ENCODE measurements at regions not wholly inside any gene's neighbourhood (a gene's known extent, or its start where the extent isn't known, plus 50 kb on each side); places are given as distances from the start of the nearest gene placed in this dataset.

DNA sequence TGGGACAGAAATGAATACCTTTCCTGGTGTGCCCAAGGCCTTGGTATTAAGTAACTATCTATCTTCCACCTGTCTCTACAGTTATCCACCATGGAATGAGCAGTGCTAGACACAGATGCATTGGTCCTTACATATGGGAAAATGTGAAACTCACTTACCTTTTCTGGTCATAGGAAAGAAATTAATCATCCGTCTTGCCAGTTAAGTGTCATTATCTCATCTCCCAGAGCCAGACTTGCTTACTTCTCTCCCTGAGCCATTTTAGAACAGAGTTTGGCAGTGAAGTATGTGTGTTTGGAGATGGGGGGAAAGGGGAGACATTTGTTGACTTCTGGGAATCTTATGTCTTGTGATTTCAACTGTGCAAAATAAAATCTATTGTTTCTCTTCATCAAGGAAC, 1211.0 kb upstream of the CDH6 start:
- ATAC-seq: no peak
- TF ChIP-seq, protein P1, sequence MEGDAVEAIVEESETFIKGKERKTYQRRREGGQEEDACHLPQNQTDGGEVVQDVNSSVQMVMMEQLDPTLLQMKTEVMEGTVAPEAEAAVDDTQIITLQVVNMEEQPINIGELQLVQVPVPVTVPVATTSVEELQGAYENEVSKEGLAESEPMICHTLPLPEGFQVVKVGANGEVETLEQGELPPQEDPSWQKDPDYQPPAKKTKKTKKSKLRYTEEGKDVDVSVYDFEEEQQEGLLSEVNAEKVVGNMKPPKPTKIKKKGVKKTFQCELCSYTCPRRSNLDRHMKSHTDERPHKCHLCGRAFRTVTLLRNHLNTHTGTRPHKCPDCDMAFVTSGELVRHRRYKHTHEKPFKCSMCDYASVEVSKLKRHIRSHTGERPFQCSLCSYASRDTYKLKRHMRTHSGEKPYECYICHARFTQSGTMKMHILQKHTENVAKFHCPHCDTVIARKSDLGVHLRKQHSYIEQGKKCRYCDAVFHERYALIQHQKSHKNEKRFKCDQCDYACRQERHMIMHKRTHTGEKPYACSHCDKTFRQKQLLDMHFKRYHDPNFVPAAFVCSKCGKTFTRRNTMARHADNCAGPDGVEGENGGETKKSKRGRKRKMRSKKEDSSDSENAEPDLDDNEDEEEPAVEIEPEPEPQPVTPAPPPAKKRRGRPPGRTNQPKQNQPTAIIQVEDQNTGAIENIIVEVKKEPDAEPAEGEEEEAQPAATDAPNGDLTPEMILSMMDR (IDR thresholded peaks at IDR 0.05): no peak
- Histone ChIP-seq H3K9me3 (no peaks in the 10 kb centered on the region), H3K4me3 (no peak overlapping the region), H3K27me3 (ENCODE audit: low read depth) (no peaks in the 10 kb centered on the region), H3K27ac (no peak overlapping the region), H3K4me1 (no peaks in the 10 kb centered on the region), H3K36me3 (no peaks in the 10 kb centered on the region)
- no peak for DNase-seq
- intact Hi-C loops (cut with DNase I): no loop called here

DNA sequence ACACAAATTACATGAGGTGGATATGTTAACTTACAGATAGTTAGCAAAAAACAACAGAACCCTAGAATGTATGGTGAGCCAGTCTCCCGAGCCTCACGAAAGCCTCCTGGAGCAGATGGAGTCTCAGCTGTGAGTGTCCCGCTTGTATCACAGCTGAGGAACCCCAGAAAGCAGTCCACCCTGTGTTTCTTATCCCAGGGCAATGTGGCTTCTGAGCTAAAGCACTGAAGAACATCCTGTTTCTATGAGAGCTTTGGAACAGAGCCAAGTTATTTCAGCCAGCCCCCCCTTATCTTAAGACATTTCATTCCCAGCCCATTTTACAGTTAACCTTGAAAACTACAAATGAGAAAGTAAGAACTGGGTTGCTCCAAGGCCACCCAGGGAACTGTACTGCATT, 1220.9 kb upstream of the CDH6 start:
- H3K27ac ChIP-seq: no peak overlapping the region
- no peaks in the 10 kb centered on the region for H3K36me3 ChIP-seq
- H3K4me1 ChIP-seq: no peaks in the 10 kb centered on the region
- H3K4me3 ChIP-seq: no peak overlapping the region
- H3K27me3 ChIP-seq (ENCODE audit: low read depth): no peaks in the 10 kb centered on the region
- intact Hi-C loops (cut with DNase I): no loop called here
- ATAC-seq (no peak), DNase-seq (no peak)
- no peaks in the 10 kb centered on the region for H3K9me3 ChIP-seq
- TF ChIP-seq, protein P1 (IDR thresholded peaks at IDR 0.05): no peak

DNA sequence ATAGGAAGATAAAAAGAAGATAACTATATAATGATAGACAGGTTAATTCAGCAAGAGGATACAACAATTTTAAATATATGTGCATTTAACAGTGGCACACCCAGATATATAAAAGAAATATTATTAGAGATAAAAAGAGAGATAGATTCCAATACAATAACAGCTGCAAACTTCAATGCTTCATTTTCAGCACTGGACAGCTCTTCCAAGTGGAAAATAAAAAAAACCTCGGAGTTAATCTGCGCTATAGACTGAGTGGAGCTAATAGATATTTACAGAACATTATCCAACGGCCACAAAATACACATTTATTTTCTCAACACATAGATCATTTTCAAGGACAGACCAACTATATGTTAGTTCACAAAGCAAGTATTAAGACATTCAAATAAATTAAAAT, 1229.5 kb upstream of the CDH6 start:
- Histone ChIP-seq H3K9me3 (no peaks in the 10 kb centered on the region), H3K27me3 (ENCODE audit: low read depth) (no peaks in the 10 kb centered on the region), H3K4me1 (no peaks in the 10 kb centered on the region), H3K4me3 (no peak overlapping the region), H3K36me3 (no peaks in the 10 kb centered on the region), H3K27ac (no peak overlapping the region)
- DNase-seq (no peak), ATAC-seq (no peak)
- TF ChIP-seq, protein P1 (IDR thresholded peaks at IDR 0.05): no peak
- intact Hi-C loops (cut with DNase I): no loop called here

DNA sequence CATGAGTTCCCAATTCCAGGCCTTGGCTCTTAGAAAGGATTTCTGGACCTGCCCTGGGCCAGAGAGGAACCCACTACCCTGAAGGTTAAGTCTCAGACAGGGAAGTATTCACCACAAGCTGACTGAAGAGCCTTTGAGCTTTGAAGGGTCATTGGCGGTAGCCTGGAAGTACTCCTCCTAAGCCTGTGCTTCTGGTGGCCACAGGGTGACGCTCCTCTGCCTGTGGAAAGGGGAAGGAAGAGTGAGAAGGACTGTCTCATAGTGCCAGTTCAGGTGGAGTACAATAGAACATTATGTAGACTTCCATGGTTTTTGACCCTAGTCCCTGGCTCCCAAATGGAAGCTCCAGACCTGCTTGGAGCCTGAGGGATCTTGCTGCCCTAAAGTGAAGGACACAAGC, 1233.2 kb upstream of the CDH6 start:
- no peak for ATAC-seq
- intact Hi-C loops (cut with DNase I): no loop called here
- Histone ChIP-seq H3K27me3 (ENCODE audit: low read depth) (no peaks in the 10 kb centered on the region), H3K4me3 (no peak overlapping the region), H3K9me3 (no peaks in the 10 kb centered on the region), H3K27ac (no peak overlapping the region), H3K4me1 (no peaks in the 10 kb centered on the region), H3K36me3 (no peaks in the 10 kb centered on the region)
- no peak for DNase-seq
- TF ChIP-seq, protein P1 (IDR thresholded peaks at IDR 0.05): no peak

DNA sequence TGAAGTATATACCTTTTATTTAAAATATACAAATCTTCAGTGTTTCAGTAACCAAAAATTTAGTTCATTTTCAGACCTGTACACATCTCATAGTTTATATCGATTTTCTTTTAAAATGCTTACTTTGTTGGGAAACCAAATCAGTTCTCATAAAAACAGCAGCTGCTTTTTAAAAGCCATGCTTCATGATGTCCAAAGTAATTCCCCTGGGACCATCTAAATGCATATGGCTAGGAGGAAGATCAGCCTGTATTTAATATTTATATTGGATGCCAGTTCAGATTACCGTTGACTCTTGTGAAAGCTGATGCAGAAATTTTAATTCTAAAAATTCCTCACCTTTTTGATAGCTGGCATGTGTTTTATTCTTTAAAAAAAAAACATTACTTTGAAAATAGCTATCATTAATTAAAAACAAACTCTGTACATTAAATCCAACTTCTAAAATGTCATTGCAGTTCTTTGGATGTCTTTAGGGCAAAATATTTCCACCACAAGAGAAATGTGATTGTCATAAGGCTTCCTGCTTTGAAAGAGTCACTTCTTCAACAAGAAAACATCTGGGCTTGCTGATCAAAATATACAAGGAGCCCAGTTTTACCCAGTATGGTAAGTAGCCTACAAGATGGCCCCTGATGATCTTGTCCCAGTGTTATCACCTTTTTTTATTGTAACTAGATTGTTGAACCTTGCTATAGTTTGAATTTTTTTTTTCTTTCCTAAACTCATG, 1242.9 kb upstream of the CDH6 start:
- intact Hi-C loops (cut with DNase I): no loop called here
- no peak overlapping the region for H3K4me3 ChIP-seq
- no peak for DNase-seq
- H3K4me1 ChIP-seq: no peaks in the 10 kb centered on the region
- H3K9me3 ChIP-seq: no peaks in the 10 kb centered on the region
- no peak for ATAC-seq
- H3K27ac ChIP-seq: no peak overlapping the region
- TF ChIP-seq, protein P1 (IDR thresholded peaks at IDR 0.05): no peak
- H3K27me3 ChIP-seq (ENCODE audit: low read depth): no peaks in the 10 kb centered on the region
- H3K36me3 ChIP-seq: no peaks in the 10 kb centered on the region
